HL-60 (cell line): ENCODE measurements at regions not wholly inside any gene's neighbourhood (a gene's known extent, or its start where the extent isn't known, plus 50 kb on each side); places are given as distances from the start of the nearest gene placed in this dataset.

Experiments used
- GABPA ChIP-seq: IDR thresholded peaks from 2 replicates; pipeline ENCODE4 v1.6.1; 2012; ENCODE audit warnings: low read depth
- TF ChIP-seq, protein P1 (sequence below): IDR thresholded peaks from one replicate; pipeline ENCODE4 v1.5.1; 2011; ENCODE audit warnings: low read length, control low read depth, inconsistent platforms; ENCODE audit not compliant: insufficient read depth

DNA sequence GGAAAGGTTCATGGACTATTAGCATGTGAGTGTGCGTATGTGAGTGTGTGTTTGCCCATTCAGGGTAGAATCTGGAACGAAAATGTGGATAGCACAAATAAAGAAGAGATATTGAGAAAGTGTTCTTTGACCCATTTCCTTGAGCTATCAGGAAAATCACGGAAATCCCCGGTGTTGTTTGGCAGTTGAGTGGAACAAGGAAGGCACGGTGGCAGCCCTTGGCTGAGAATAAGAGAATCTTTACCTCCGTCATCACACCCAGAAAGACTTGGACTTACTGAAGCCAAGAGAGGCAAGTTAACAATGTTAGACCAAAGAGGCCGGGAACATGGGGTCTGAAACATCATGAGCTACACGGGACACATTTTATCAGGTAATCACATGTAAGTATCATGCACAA lies 588.9 kb upstream of the BTBD3 start:
- TF ChIP-seq, protein P1, sequence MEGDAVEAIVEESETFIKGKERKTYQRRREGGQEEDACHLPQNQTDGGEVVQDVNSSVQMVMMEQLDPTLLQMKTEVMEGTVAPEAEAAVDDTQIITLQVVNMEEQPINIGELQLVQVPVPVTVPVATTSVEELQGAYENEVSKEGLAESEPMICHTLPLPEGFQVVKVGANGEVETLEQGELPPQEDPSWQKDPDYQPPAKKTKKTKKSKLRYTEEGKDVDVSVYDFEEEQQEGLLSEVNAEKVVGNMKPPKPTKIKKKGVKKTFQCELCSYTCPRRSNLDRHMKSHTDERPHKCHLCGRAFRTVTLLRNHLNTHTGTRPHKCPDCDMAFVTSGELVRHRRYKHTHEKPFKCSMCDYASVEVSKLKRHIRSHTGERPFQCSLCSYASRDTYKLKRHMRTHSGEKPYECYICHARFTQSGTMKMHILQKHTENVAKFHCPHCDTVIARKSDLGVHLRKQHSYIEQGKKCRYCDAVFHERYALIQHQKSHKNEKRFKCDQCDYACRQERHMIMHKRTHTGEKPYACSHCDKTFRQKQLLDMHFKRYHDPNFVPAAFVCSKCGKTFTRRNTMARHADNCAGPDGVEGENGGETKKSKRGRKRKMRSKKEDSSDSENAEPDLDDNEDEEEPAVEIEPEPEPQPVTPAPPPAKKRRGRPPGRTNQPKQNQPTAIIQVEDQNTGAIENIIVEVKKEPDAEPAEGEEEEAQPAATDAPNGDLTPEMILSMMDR, result no peak
- TF ChIP-seq GABPA, result no peak
